Kasumi-1 (cell line): ENCODE measurements at regions not wholly inside any gene's neighbourhood (a gene's known extent, or its start where the extent isn't known, plus 50 kb on each side); places are given as distances from the start of the nearest gene placed in this dataset.

Experiments used
- DNase-seq, 2 experiments: peaks; one replicate each; lab custom pipeline; 2025; lab: John Stamatoyannopoulos, UW

GRCh38 chr1:219521325-219521724 lies 91.6 kb downstream of the ZC3H11B start:
- no peak for DNase-seq

- DNase-seq, result no peak
Measured at GRCh38 chr1:219520241-219520640, 92.7 kb downstream of the ZC3H11B start.

GRCh38 chr1:219518907-219519248 lies 94.0 kb downstream of the ZC3H11B start:
- DNase-seq, result no peak

- DNase-seq, result no peak
Measured at GRCh38 chr1:219518168-219518906, 94.6 kb downstream of the ZC3H11B start.

- DNase-seq, result no peak
Measured at GRCh38 chr1:219517031-219517430, 95.9 kb downstream of the ZC3H11B start.

- no peak for DNase-seq
Measured at GRCh38 chr1:219514728-219515127, 98.2 kb downstream of the ZC3H11B start.

- DNase-seq, result no peak
Measured at GRCh38 chr1:219507437-219507836, 105.5 kb downstream of the ZC3H11B start.

GRCh38 chr1:219506936-219507335 lies 106.0 kb downstream of the ZC3H11B start:
- DNase-seq, result no peak

GRCh38 chr1:219506473-219506899 lies 106.4 kb downstream of the ZC3H11B start:
- no peak for DNase-seq

GRCh38 chr1:219505886-219506285 lies 107.0 kb downstream of the ZC3H11B start:
- no peak for DNase-seq

- DNase-seq, result no peak
Measured at GRCh38 chr1:219503604-219504003, 109.3 kb downstream of the ZC3H11B start.

GRCh38 chr1:219500327-219500897 lies 112.5 kb downstream of the ZC3H11B start:
- DNase-seq, result no peak

GRCh38 chr1:219498666-219499065 lies 114.2 kb downstream of the ZC3H11B start:
- DNase-seq, result no peak

GRCh38 chr1:219495737-219496408 lies 117.0 kb downstream of the ZC3H11B start:
- DNase-seq, result no peak

GRCh38 chr1:219492717-219493116 lies 120.2 kb downstream of the ZC3H11B start:
- no peak for DNase-seq

GRCh38 chr1:219490566-219490965 lies 122.3 kb downstream of the ZC3H11B start:
- DNase-seq, result no peak

GRCh38 chr1:219489636-219490035 lies 123.3 kb downstream of the ZC3H11B start:
- no peak for DNase-seq

- no peak for DNase-seq
Measured at GRCh38 chr1:219488275-219488674, 124.6 kb downstream of the ZC3H11B start.

- DNase-seq, result no peak
Measured at GRCh38 chr1:219483530-219483929, 129.4 kb downstream of the ZC3H11B start.

GRCh38 chr1:219480011-219480410 lies 132.9 kb downstream of the ZC3H11B start:
- DNase-seq, result no peak

GRCh38 chr1:219478811-219479210 lies 134.1 kb downstream of the ZC3H11B start:
- DNase-seq, result no peak

- no peak for DNase-seq
Measured at GRCh38 chr1:219477861-219478260, 135.0 kb downstream of the ZC3H11B start.

GRCh38 chr1:219476716-219477115 lies 136.2 kb downstream of the ZC3H11B start:
- DNase-seq, result no peak
